Natural killer cell treated with Interleukin-12 subunit alpha and Interleukin-12 subunit beta and Interleukin-15 and Interleukin-18, amount 100 ng/mL, for 72 hours (primary cell): ENCODE measurements at regions not wholly inside any gene's neighbourhood (a gene's known extent, or its start where the extent isn't known, plus 50 kb on each side); places are given as distances from the start of the nearest gene placed in this dataset.

Experiments used
- ATAC-seq, 2 donors: fragments of 150-1000 bp; cut with Tn5 transposase in 1 of 2; sonication (Bioruptor Pico), chemical (Tn5 transposase) in 1 of 2; 2 replicates each; pipeline ENCODE4 v1.10.0; 2021
- DNase-seq: peaks from one replicate; pipeline ENCODE4 v3.0.0; 2022; ENCODE audit warnings: low spot score
- H3K27ac Mint-ChIP-seq, 2 donors: 1 replicate in 1 of 2; 2 replicates in 1 of 2; pipeline ENCODE4 v1.8.0; 2022; ENCODE audit warnings: mixed read lengths in 2 of 2, mild to moderate bottlenecking in 1 of 2, moderate library complexity in 1 of 2
- H3K27me3 Mint-ChIP-seq, 2 donors: 1 replicate in 1 of 2; 2 replicates in 1 of 2; pipeline ENCODE4 v1.8.0; 2022; ENCODE audit warnings: mixed read lengths in 2 of 2
- H3K36me3 Mint-ChIP-seq: one replicate; pipeline ENCODE4 v1.8.0; 2022; ENCODE audit warnings: mixed read lengths
- H3K4me1 Mint-ChIP-seq, 2 donors: 1 replicate in 1 of 2; 2 replicates in 1 of 2; pipeline ENCODE4 v1.8.0; 2022; ENCODE audit warnings: low read depth in 2 of 2, mixed read lengths in 2 of 2, mild to moderate bottlenecking in 1 of 2
- H3K4me3 Mint-ChIP-seq: one replicate; pipeline ENCODE4 v1.8.0; 2022; ENCODE audit warnings: mixed read lengths
- H3K9me3 Mint-ChIP-seq: 2 replicates; pipeline ENCODE4 v1.8.0; 2022; ENCODE audit warnings: mixed read lengths

DNA sequence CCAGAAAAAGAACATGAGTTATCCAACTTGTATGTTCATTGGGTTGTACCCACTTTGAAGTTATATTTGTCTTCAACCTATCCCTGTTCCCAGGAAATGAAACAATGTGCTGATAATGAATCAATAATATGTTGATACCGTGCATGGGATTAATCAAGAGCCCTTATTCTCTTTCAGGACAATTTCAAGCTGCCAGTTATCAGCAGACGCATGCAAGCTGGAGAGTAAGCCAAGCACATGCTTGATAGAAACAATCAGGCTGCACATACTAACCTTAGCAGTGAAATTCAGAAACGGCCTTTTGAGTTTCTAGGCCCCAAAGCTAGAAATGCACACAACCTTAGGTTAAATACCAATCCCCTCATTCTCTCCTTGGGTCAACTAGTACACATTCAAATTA is 480.4 kb upstream of the AGTR1 start:
- no peak for ATAC-seq
- Mint-ChIP-seq H3K27ac (no peak overlapping the region), H3K4me1 (no peaks in the 10 kb centered on the region), H3K9me3 (peaks cover 10% of the 10 kb centered on the region), H3K27me3 (no peaks in the 10 kb centered on the region), H3K4me3 (no peak overlapping the region), H3K36me3 (no peaks in the 10 kb centered on the region)
- no peak for DNase-seq

DNA sequence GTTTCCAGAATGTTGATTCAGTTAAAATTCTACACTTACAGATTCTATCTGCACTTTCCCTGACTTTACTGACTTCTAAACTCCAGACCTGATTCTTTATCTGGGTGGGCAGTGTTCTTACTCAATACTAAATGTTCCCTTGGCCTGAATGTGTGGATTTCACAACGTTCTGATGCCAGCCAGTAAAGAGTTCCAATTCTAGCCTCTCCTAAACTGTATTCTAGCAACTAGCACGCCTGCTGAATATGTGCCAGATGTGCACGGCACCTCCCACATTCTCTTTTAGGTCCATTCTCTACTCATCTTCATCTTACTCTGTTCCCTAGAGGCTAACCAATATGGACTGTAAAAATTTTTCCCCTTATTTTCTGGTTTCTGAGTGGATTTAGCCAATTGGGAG is 479.5 kb upstream of the AGTR1 start:
- peaks cover 5% of the 10 kb centered on the region for H3K9me3 Mint-ChIP-seq
- H3K36me3 Mint-ChIP-seq, result no peaks in the 10 kb centered on the region
- no peak overlapping the region for H3K27ac Mint-ChIP-seq
- no peaks in the 10 kb centered on the region for H3K27me3 Mint-ChIP-seq
- ATAC-seq, result no peak
- no peaks in the 10 kb centered on the region for H3K4me1 Mint-ChIP-seq
- no peak overlapping the region for H3K4me3 Mint-ChIP-seq
- DNase-seq, result no peak

DNA sequence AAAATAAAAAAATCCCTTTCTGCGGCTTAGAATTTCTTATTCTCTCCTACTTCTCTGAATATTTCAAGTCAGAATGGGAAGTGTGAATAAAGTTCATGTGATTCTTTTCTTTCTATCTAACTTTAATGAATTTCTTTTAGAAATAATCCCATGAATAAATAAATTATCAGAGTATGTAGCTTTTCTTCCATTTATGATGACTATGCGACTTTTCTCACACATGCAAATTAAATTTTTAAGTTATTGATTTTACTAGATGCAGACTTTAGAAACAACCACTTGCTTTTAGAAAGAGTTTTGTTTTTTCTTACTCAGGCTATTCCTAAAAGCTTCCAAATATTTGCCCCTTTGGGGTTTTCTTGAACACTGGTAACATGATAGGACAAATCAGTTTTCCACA is 477.7 kb upstream of the AGTR1 start:
- no peak for ATAC-seq
- Mint-ChIP-seq H3K27ac (no peak overlapping the region), H3K4me3 (no peak overlapping the region), H3K4me1 (no peaks in the 10 kb centered on the region), H3K27me3 (no peaks in the 10 kb centered on the region), H3K9me3 (peaks cover 3% of the 10 kb centered on the region), H3K36me3 (no peaks in the 10 kb centered on the region)
- DNase-seq, result no peak

GRCh38 chr3:148221303-148221702 is 476.4 kb upstream of the AGTR1 start:
- H3K9me3 Mint-ChIP-seq, result peaks cover 3% of the 10 kb centered on the region

GRCh38 chr3:148223266-148223665 is 474.4 kb upstream of the AGTR1 start:
- Mint-ChIP-seq H3K4me3 (no peak overlapping the region), H3K27me3 (no peaks in the 10 kb centered on the region), H3K36me3 (no peaks in the 10 kb centered on the region), H3K4me1 (no peaks in the 10 kb centered on the region), H3K27ac (no peak overlapping the region), H3K9me3 (peaks cover under 1% of the 10 kb centered on the region)
- no peak for ATAC-seq
- no peak for DNase-seq

More at GRCh38 chr3:148221303-148221702, 476.4 kb upstream of the AGTR1 start:
- DNase-seq (no peak), ATAC-seq (no peak)
- Mint-ChIP-seq H3K27ac (no peak overlapping the region), H3K27me3 (no peaks in the 10 kb centered on the region), H3K36me3 (no peaks in the 10 kb centered on the region), H3K4me3 (no peak overlapping the region), H3K4me1 (no peaks in the 10 kb centered on the region)

GRCh38 chr3:148226246-148226645 is 471.5 kb upstream of the AGTR1 start:
- Mint-ChIP-seq H3K4me1 (no peaks in the 10 kb centered on the region), H3K36me3 (no peaks in the 10 kb centered on the region), H3K4me3 (no peak overlapping the region), H3K9me3 (no peaks in the 10 kb centered on the region), H3K27ac (no peak overlapping the region), H3K27me3 (no peaks in the 10 kb centered on the region)
- no peak for ATAC-seq
- DNase-seq, result no peak

DNA sequence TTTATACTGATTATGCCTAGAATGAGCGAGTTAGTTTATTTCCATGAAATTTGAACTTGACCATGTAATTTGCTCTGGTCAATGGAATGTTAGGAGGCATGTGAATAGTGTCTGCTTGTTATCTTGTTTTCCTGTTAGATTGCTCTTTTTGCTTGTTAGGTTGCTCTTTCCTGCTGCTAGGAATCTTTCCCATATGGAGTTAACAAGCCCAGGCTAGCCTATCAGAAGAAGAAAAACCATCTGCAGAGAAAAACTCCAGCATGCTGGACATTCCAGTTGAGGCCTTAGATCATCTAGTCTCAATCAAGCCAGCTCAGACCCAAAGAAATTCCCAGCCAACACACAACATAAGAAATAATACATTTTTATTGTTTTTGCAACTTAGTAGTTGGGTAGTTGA is 470.2 kb upstream of the AGTR1 start:
- ATAC-seq (no peak), DNase-seq (no peak)
- Mint-ChIP-seq H3K27ac (no peak overlapping the region), H3K36me3 (no peaks in the 10 kb centered on the region), H3K9me3 (peaks cover 3% of the 10 kb centered on the region), H3K4me3 (no peak overlapping the region), H3K27me3 (no peaks in the 10 kb centered on the region), H3K4me1 (no peaks in the 10 kb centered on the region)

GRCh38 chr3:148229107-148229506 is 468.6 kb upstream of the AGTR1 start:
- Mint-ChIP-seq H3K4me1 (no peaks in the 10 kb centered on the region), H3K27ac (no peak overlapping the region), H3K36me3 (peaks cover 5% of the 10 kb centered on the region), H3K9me3 (peaks cover 10% of the 10 kb centered on the region), H3K4me3 (no peak overlapping the region), H3K27me3 (no peaks in the 10 kb centered on the region)
- DNase-seq (no peak), ATAC-seq (no peak)

DNA sequence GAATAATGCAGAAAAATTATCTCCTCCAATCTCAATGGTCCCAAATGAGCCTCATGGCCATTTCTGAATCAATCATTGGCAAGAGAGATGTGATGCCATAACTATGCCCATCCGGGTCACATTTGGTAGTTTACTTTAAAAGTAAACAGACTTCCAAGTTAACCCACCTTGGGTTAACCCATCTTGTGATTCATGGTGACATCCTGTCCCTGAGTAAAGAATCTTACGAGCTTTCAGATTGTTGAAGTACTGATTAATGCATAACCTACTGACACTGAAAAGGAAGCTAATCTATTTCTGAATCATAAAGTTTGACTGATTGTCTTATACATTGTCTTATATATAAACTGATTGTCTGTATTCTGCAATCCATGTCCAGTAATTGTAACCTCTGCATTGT is 467.2 kb upstream of the AGTR1 start:
- peaks cover 5% of the 10 kb centered on the region for H3K36me3 Mint-ChIP-seq
- DNase-seq, result no peak
- H3K27ac Mint-ChIP-seq, result no peak overlapping the region
- no peak for ATAC-seq
- no peaks in the 10 kb centered on the region for H3K27me3 Mint-ChIP-seq
- H3K9me3 Mint-ChIP-seq, result peaks cover 10% of the 10 kb centered on the region
- no peak overlapping the region for H3K4me3 Mint-ChIP-seq
- no peaks in the 10 kb centered on the region for H3K4me1 Mint-ChIP-seq

GRCh38 chr3:148232389-148232788 is 465.3 kb upstream of the AGTR1 start:
- H3K9me3 Mint-ChIP-seq, result peaks cover 15% of the 10 kb centered on the region
- ATAC-seq (no peak), DNase-seq (no peak)
- no peak overlapping the region for H3K27ac Mint-ChIP-seq
- no peaks in the 10 kb centered on the region for H3K4me1 Mint-ChIP-seq
- no peak overlapping the region for H3K4me3 Mint-ChIP-seq
- peaks cover 5% of the 10 kb centered on the region for H3K36me3 Mint-ChIP-seq
- H3K27me3 Mint-ChIP-seq, result no peaks in the 10 kb centered on the region

DNA sequence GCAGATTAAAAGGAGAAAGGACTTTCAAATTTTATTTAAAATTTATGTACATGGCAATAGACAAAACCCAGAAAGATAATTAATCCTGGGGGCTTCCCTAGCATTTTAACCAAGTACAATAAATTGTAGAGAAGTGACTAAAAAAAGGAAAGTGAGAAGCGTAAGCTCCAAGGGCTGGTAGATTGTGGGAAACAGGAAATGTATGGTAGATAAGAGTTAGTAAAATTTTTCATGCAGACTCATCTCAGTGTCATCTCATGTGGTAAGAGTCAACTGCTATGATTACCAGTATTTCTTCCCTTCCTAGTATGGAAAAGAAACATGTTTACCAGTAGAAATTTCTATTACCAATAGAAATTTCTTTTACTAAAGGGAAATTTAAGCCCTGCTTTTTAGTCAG is 464.3 kb upstream of the AGTR1 start:
- Mint-ChIP-seq H3K4me1 (no peaks in the 10 kb centered on the region), H3K27ac (no peak overlapping the region), H3K27me3 (no peaks in the 10 kb centered on the region), H3K4me3 (no peak overlapping the region), H3K9me3 (peaks cover 15% of the 10 kb centered on the region), H3K36me3 (peaks cover 5% of the 10 kb centered on the region)
- ATAC-seq (no peak), DNase-seq (no peak)

GRCh38 chr3:148234536-148234935 is 463.2 kb upstream of the AGTR1 start:
- Mint-ChIP-seq H3K4me1 (no peaks in the 10 kb centered on the region), H3K36me3 (peaks cover 5% of the 10 kb centered on the region), H3K27ac (no peak overlapping the region), H3K9me3 (peaks cover 15% of the 10 kb centered on the region), H3K27me3 (no peaks in the 10 kb centered on the region), H3K4me3 (no peak overlapping the region)
- DNase-seq, result no peak
- no peak for ATAC-seq

DNA sequence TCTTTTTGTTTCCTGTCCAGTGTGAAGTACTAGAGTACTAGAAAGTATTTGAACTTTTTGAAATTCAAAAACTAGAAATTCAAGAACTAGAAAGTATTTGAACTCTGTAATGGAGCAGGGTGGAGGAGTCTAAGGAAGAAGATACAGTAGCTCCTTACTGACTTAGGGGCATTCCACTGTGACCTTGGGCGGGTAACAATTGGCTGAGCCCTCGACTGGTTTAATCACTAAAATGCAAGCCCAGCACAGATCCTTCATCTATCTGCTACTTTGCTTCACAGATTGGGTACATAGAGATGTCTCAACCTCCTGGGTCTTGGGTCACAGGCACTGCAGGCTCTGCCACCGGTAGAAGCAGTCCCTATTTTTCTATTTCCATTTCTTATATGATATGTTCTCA is 462.1 kb upstream of the AGTR1 start:
- ATAC-seq, result no peak
- no peak for DNase-seq
- H3K27me3 Mint-ChIP-seq, result no peaks in the 10 kb centered on the region
- H3K36me3 Mint-ChIP-seq, result peaks cover 5% of the 10 kb centered on the region
- H3K27ac Mint-ChIP-seq, result no peak overlapping the region
- H3K9me3 Mint-ChIP-seq, result peaks cover 15% of the 10 kb centered on the region
- no peaks in the 10 kb centered on the region for H3K4me1 Mint-ChIP-seq
- H3K4me3 Mint-ChIP-seq, result no peak overlapping the region

GRCh38 chr3:148238421-148238821 is 459.3 kb upstream of the AGTR1 start:
- Mint-ChIP-seq H3K27me3 (no peaks in the 10 kb centered on the region), H3K27ac (no peak overlapping the region), H3K4me3 (no peak overlapping the region), H3K36me3 (no peaks in the 10 kb centered on the region), H3K9me3 (peaks cover 11% of the 10 kb centered on the region), H3K4me1 (no peaks in the 10 kb centered on the region)
- DNase-seq (no peak), ATAC-seq (no peak)

DNA sequence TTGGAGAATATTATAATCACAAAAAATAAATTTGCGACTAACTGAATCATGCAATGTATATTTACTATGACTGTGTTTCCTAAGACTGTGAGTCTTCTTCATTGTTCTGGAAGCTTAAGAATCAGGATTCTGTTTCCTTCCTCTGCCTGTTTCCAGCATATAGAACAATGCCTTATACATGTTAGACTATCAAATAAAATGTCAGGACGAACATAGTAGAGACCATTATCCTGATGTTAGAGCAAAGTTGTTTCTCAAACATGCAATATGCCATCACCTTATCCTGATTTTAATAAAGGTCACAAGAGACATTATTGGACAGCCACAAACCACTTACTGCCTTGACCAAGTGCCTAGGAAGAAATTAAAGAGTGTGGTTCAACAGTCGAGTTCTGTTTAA is 457.4 kb upstream of the AGTR1 start:
- peaks cover 8% of the 10 kb centered on the region for H3K9me3 Mint-ChIP-seq
- no peaks in the 10 kb centered on the region for H3K4me1 Mint-ChIP-seq
- DNase-seq (no peak), ATAC-seq (no peak)
- H3K4me3 Mint-ChIP-seq, result no peak overlapping the region
- H3K36me3 Mint-ChIP-seq, result no peaks in the 10 kb centered on the region
- H3K27me3 Mint-ChIP-seq, result no peaks in the 10 kb centered on the region
- no peak overlapping the region for H3K27ac Mint-ChIP-seq
